Spleen (tissue), 11 donors: ENCODE measurements at regions not wholly inside any gene's neighbourhood (a gene's known extent, or its start where the extent isn't known, plus 50 kb on each side); places are given as distances from the start of the nearest gene placed in this dataset.
A peak's percentile ranks its signal among the peaks of the same experiment; 100 is the strongest.

Experiments used
- DNase-seq: peaks from one replicate; pipeline ENCODE4 v3.0.0-alpha.2; 2020
- H3K27ac ChIP-seq, 8 donors: fragments of 200-600 bp; sonication (generic) in 7 of 8; 1 replicate in 4 of 8; 2 replicates in 4 of 8; pipeline versions ENCODE4 v1.5.0 to v1.8.0; 2016 to 2021; ENCODE audit warnings: inconsistent platforms in 4 of 8, mild to moderate bottlenecking in 4 of 8, moderate library complexity in 1 of 8
- H3K27me3 ChIP-seq, 7 donors: fragments of 200-600 bp; sonication (generic) in 6 of 7; replicated peaks in 1 of 7; 1 replicate in 4 of 7; 2 replicates in 3 of 7; pipeline versions ENCODE4 v1.5.0 to v1.8.0; 2016 to 2021; ENCODE audit warnings: inconsistent platforms in 3 of 7, mild to moderate bottlenecking in 1 of 7
- H3K36me3 ChIP-seq, 6 donors: fragments of 200-600 bp; sonication (generic) in 5 of 6; 1 replicate in 4 of 6; 2 replicates in 2 of 6; pipeline versions ENCODE4 v1.5.0 to v1.8.0; 2016 to 2021; ENCODE audit warnings: inconsistent platforms in 2 of 6
- H3K4me1 ChIP-seq, 6 donors: fragments of 200-600 bp; sonication (generic) in 5 of 6; 1 replicate in 3 of 6; 2 replicates in 3 of 6; pipeline versions ENCODE4 v1.5.0 to v1.8.0; 2016 to 2021; ENCODE audit warnings: inconsistent platforms in 3 of 6
- H3K4me3 ChIP-seq, 8 donors: fragments of 200-600 bp; sonication (generic) in 7 of 8; 1 replicate in 4 of 8; 2 replicates in 4 of 8; pipeline versions ENCODE4 v1.5.0 to v1.8.0; 2016 to 2021; ENCODE audit warnings: inconsistent platforms in 4 of 8, mild to moderate bottlenecking in 4 of 8, moderate library complexity in 2 of 8
- H3K9me3 ChIP-seq, 8 donors: fragments of 200-600 bp; sonication (generic) in 7 of 8; 1 replicate in 4 of 8; 2 replicates in 4 of 8; pipeline versions ENCODE4 v1.5.0 to v1.8.0; 2016 to 2021; ENCODE audit warnings: inconsistent platforms in 4 of 8
- CTCF ChIP-seq, 11 experiments: fragments of 200-600 bp in 7 of 11; fragments of 450-650 bp in 4 of 11; sonication (generic) in 4 of 11; IDR thresholded peaks in 8 of 11; conservative IDR thresholded peaks in 3 of 11; 1 replicate in 7 of 11; 2 replicates in 4 of 11; pipeline versions ENCODE4 v1.4.0 to v1.8.0; 2016 to 2021; ENCODE audit warnings: antibody characterized with exemption in 11 of 11, inconsistent platforms in 4 of 11, mild to moderate bottlenecking in 1 of 11
- POLR2A ChIP-seq, 3 donors: fragments of 450-650 bp; IDR thresholded peaks; one replicate each; pipeline ENCODE4 v1.5.1; 2017; ENCODE audit warnings: antibody characterized with exemption in 3 of 3, mild to moderate bottlenecking in 1 of 3
- POLR2AphosphoS5 ChIP-seq, 3 donors: sonication (generic); formaldehyde crosslinking; IDR thresholded peaks; one replicate each; pipeline ENCODE4 v1.5.1; 2017; ENCODE audit warnings: antibody characterized with exemption in 3 of 3
- WGBS, 5 donors: extraction: QIAGEN DNeasy Blood & Tissue Kit in 3 of 5; methylation state at CpG; one replicate each; pipeline versions ENCODE4 v1.1.5 to v1.1.7; 2013 to 2018; 5-methylcytosine and 5-hydroxymethylcytosine counted together
- intact Hi-C: fragments of 100-400 bp; cut with DNase I; formaldehyde crosslinking; loops from one replicate; pipeline ENCODE4 v1.15.0; 2023; ENCODE audit warnings: low total_unique reads
- donor health status: healthy with polysubstance abuse.
- donor health status: DM: no; HTN: no; CAD: no; lungs with moderate emphysema.
- donor health status: DM: no; HTN: no; CAD: no.
- donor health status: Bipolar disorder and iron deficiency.
- donor health status: healthy.
- donor health status: DM: no; HTN: no; CAD: no.
- donor health status: DM: yes; HTN: yes; CAD: no.

DNA sequence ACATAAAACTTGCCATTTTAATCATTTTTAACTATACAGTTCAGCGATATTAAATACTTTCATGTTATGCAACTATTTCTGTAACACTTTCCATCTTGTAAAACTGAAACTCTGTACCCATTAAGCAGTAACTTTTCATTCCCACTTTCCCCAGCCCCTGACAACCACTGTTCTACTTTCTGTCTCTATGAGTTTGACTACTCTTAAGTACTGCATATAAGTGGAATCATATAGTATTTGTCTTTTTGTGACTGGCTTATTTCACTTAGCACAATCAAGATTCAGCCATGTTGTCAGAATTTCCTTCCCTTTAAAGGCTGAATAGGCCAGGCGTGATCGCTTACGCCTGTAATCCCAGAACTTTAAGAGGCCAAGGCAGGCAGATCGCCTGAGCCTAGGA is 56.2 kb downstream of the ARHGAP35 start:
- 85 to 89% (median 87%) methylated on average over 5 of the region's 5 CpGs for WGBS, 5 donors

GRCh38 chr19:46919324-46919723 is 58.5 kb downstream of the ARHGAP35 start:
- intact Hi-C loops, result no loop called here
- Histone ChIP-seq H3K9me3 (no peaks in the 10 kb centered on the region), H3K4me3 (no peak overlapping the region), H3K27me3 (no peaks in the 10 kb centered on the region), H3K27ac (peak overlapping the region in 2 of 8 donors; percentile 11 to 62), H3K4me1 (peaks cover 5 to 61% (median 27%) of the 10 kb centered on the region in 6 donors), H3K36me3 (peaks cover 0 to 60% (median 30%) of the 10 kb centered on the region in 6 donors)
- WGBS, 5 donors, result 88 to 96% (median 93%) methylated on average over 8 of the region's 8 CpGs
- no peak for TF ChIP-seq CTCF (IDR thresholded peaks at IDR 0.05 in 8 of 11, conservative IDR thresholded peaks at IDR 0.05 in 3 of 11)
- TF ChIP-seq POLR2AphosphoS5 (IDR thresholded peaks at IDR 0.05), result no peak
- no peak for DNase-seq

More for the DNA sequence above, 56.2 kb downstream of the ARHGAP35 start:
- intact Hi-C loops, result no loop called here
- DNase-seq, result no peak
- H3K4me3 ChIP-seq, result no peak overlapping the region
- H3K27ac ChIP-seq, result no peak overlapping the region
- no peaks in the 10 kb centered on the region for H3K27me3 ChIP-seq
- peaks cover 5 to 72% (median 35%) of the 10 kb centered on the region in 6 donors for H3K4me1 ChIP-seq
- no peak for TF ChIP-seq POLR2A (IDR thresholded peaks at IDR 0.05)
- no peak for TF ChIP-seq POLR2AphosphoS5 (IDR thresholded peaks at IDR 0.05)
- no peak for TF ChIP-seq CTCF (IDR thresholded peaks at IDR 0.05 in 8 of 11, conservative IDR thresholded peaks at IDR 0.05 in 3 of 11)
- H3K9me3 ChIP-seq, result no peaks in the 10 kb centered on the region
- H3K36me3 ChIP-seq, result peaks cover 0 to 38% (median 25%) of the 10 kb centered on the region in 6 donors

GRCh38 chr19:46920362-46920761 is 59.6 kb downstream of the ARHGAP35 start:
- peak overlapping the region in 6 of 8 donors; percentile 2 to 62 (median 42) for H3K27ac ChIP-seq
- no peaks in the 10 kb centered on the region for H3K27me3 ChIP-seq
- DNase-seq, result no peak
- no peak overlapping the region for H3K4me3 ChIP-seq
- WGBS, 5 donors, result 82 to 91% (median 87%) methylated on average over 14 of the region's 14 CpGs
- no peaks in the 10 kb centered on the region for H3K9me3 ChIP-seq
- H3K36me3 ChIP-seq, result peaks cover 0 to 60% (median 30%) of the 10 kb centered on the region in 6 donors
- H3K4me1 ChIP-seq, result peaks cover 13 to 61% (median 27%) of the 10 kb centered on the region in 6 donors
- TF ChIP-seq POLR2A (IDR thresholded peaks at IDR 0.05) (no peak), POLR2AphosphoS5 (IDR thresholded peaks at IDR 0.05) (no peak), CTCF (IDR thresholded peaks at IDR 0.05 in 8 of 11, conservative IDR thresholded peaks at IDR 0.05 in 3 of 11) (no peak)
- intact Hi-C loops, result no loop called here

DNA sequence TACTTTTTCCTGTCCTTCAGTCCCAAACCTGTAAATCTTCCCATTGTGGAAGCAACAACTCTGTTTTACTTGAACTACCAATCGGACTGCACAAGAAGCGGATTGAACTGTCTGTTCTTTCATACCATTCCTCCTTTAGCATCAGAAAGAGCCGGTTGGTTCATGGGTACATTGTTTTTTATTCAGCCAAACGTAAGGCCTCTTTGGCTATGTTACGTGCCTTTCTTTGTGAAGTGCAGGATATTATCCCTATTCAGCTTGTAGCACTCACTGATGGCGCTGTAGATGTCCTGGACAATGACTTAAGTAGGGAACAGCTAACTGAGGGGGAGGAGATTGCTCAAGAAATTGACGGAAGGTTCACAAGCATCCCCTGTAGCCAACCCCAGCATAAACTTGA is 60.3 kb downstream of the ARHGAP35 start:
- Histone ChIP-seq H3K4me1 (peaks cover 14 to 61% (median 30%) of the 10 kb centered on the region in 6 donors), H3K36me3 (peaks cover 0 to 60% (median 30%) of the 10 kb centered on the region in 6 donors), H3K9me3 (no peaks in the 10 kb centered on the region), H3K27ac (peak overlapping the region in 6 of 8 donors; percentile 22 to 62 (median 42)), H3K27me3 (no peaks in the 10 kb centered on the region), H3K4me3 (no peak overlapping the region)
- intact Hi-C loops, result no loop called here
- TF ChIP-seq POLR2A (IDR thresholded peaks at IDR 0.05) (no peak), POLR2AphosphoS5 (IDR thresholded peaks at IDR 0.05) (peak in 1 of 3 donors; percentile 49)
- DNase-seq, result no peak
- 90 to 96% (median 92%) methylated on average over 7 of the region's 7 CpGs for WGBS, 5 donors
